Left ventricle myocardium superior (tissue), 1 donor: ENCODE measurements at regions not wholly inside any gene's neighbourhood (a gene's known extent, or its start where the extent isn't known, plus 50 kb on each side); places are given as distances from the start of the nearest gene placed in this dataset.
A peak's percentile ranks its signal among the peaks of the same experiment; 100 is the strongest.

ENCODE experiments used
- ATAC-seq: fragments of 200-7000 bp; cut with Tn5 transposase; one replicate; pipeline ENCODE4 v1.9.1; 2020; ENCODE audit warnings: mild to moderate bottlenecking, moderate library complexity
- DNase-seq: peaks from one replicate; pipeline ENCODE4 v3.0.0-alpha.2; 2020
- intact Hi-C: fragments of 100-400 bp; cut with micrococcal nuclease; formaldehyde crosslinking; loops from one replicate; pipeline ENCODE4 v1.11.0; 2022
- donor health status: DM: no; HTN: yes; CAD: no; lungs with severe emphysema.

GRCh38 chr10:21280037-21280436 lies 245.4 kb downstream of the SKIDA1 start:
- DNase-seq (no peak), ATAC-seq (no peak)
- intact Hi-C loops, result no loop called here

GRCh38 chr10:21279217-21279575 lies 246.3 kb downstream of the SKIDA1 start:
- peak; percentile 20 for ATAC-seq
- intact Hi-C loops, result loop anchor here (5.0 to 10.0 kb wide), 2 partner anchors 216 to 453 kb away; no protein-coding TSS in a partner anchor
- no peak for DNase-seq

GRCh38 chr10:21278491-21279216 lies 246.8 kb downstream of the SKIDA1 start:
- DNase-seq (peak; percentile 96), ATAC-seq (peak; percentile 99)
- intact Hi-C loops, result loop anchor here (5.0 to 10.0 kb wide), 2 partner anchors 216 to 454 kb away; no protein-coding TSS in a partner anchor

- ATAC-seq (no peak), DNase-seq (no peak)
- intact Hi-C loops, result loop anchor here (10.0 kb wide), 1 partner anchor 221 kb away; no protein-coding TSS in a partner anchor
These were observed 252.0 kb downstream of the SKIDA1 start for GRCh38 chr10:21273400-21273968.

- ATAC-seq, result no peak
- intact Hi-C loops, result loop anchor here (10.0 kb wide), 1 partner anchor 222 kb away; no protein-coding TSS in a partner anchor
- no peak for DNase-seq
These were observed 252.7 kb downstream of the SKIDA1 start for GRCh38 chr10:21272643-21273399.

- ATAC-seq (no peak), DNase-seq (no peak)
- intact Hi-C loops, result loop anchor here (10.0 kb wide), 1 partner anchor 224 kb away; no protein-coding TSS in a partner anchor
These were observed 254.5 kb downstream of the SKIDA1 start for GRCh38 chr10:21270976-21271375.

- no peak for DNase-seq
- intact Hi-C loops, result loop anchor here (2.0 kb wide), 1 partner anchor 190 kb away; no protein-coding TSS in a partner anchor
- ATAC-seq, result no peak
These were observed 256.2 kb downstream of the SKIDA1 start for GRCh38 chr10:21269289-21269688.

GRCh38 chr10:21265622-21266021 lies 259.9 kb downstream of the SKIDA1 start:
- no peak for DNase-seq
- intact Hi-C loops, result no loop called here
- no peak for ATAC-seq

- DNase-seq (no peak), ATAC-seq (no peak)
- intact Hi-C loops, result no loop called here
These were observed 261.2 kb downstream of the SKIDA1 start for GRCh38 chr10:21264271-21264670.

- DNase-seq (no peak), ATAC-seq (no peak)
- intact Hi-C loops, result no loop called here
These were observed 261.6 kb downstream of the SKIDA1 start for GRCh38 chr10:21263839-21264238.

GRCh38 chr10:21263263-21263803 lies 262.1 kb downstream of the SKIDA1 start:
- intact Hi-C loops, result no loop called here
- ATAC-seq (no peak), DNase-seq (no peak)

- intact Hi-C loops, result no loop called here
- DNase-seq (no peak), ATAC-seq (no peak)
These were observed 263.6 kb downstream of the SKIDA1 start for GRCh38 chr10:21261842-21262294.

- intact Hi-C loops, result no loop called here
- no peak for DNase-seq
- peak; percentile 26 for ATAC-seq
These were observed 264.9 kb downstream of the SKIDA1 start for GRCh38 chr10:21260506-21261149.

- intact Hi-C loops, result no loop called here
- DNase-seq, result peak; percentile 32
- ATAC-seq, result peak; percentile 75
These were observed 265.4 kb downstream of the SKIDA1 start for GRCh38 chr10:21260066-21260465.

GRCh38 chr10:21257919-21258318 lies 267.6 kb downstream of the SKIDA1 start:
- ATAC-seq (no peak), DNase-seq (no peak)
- intact Hi-C loops, result no loop called here

GRCh38 chr10:21257191-21257590 lies 268.3 kb downstream of the SKIDA1 start:
- intact Hi-C loops, result no loop called here
- ATAC-seq, result no peak
- DNase-seq, result no peak

- DNase-seq (no peak), ATAC-seq (no peak)
- intact Hi-C loops, result no loop called here
These were observed 276.0 kb downstream of the SKIDA1 start for GRCh38 chr10:21249435-21249834.

- intact Hi-C loops, result no loop called here
- ATAC-seq, result no peak
- no peak for DNase-seq
These were observed 277.9 kb downstream of the SKIDA1 start for GRCh38 chr10:21247592-21247991.

GRCh38 chr10:21246178-21246577 lies 279.3 kb downstream of the SKIDA1 start:
- ATAC-seq (no peak), DNase-seq (no peak)
- intact Hi-C loops, result no loop called here
